Lower lobe of right lung (tissue), 2 donors: ENCODE measurements at regions not wholly inside any gene's neighbourhood (a gene's known extent, or its start where the extent isn't known, plus 50 kb on each side); places are given as distances from the start of the nearest gene placed in this dataset.
A peak's percentile ranks its signal among the peaks of the same experiment; 100 is the strongest.

Source experiments
- ATAC-seq, 2 donors: fragments of 200-7000 bp; cut with Tn5 transposase; one replicate each; pipeline ENCODE4 v1.9.1; 2020 to 2022; ENCODE audit warnings: mild to moderate bottlenecking in 2 of 2, moderate library complexity in 2 of 2
- DNase-seq: peaks from one replicate; pipeline ENCODE4 v3.0.0-alpha.2; 2020
- H3K27ac ChIP-seq: fragments of 200-600 bp; one replicate; pipeline ENCODE4 v1.8.0; 2022
- H3K27me3 ChIP-seq: fragments of 200-600 bp; one replicate; pipeline ENCODE4 v1.8.0; 2022; ENCODE audit warnings: low read depth
- H3K36me3 ChIP-seq: fragments of 200-600 bp; one replicate; pipeline ENCODE4 v1.8.0; 2022; ENCODE audit warnings: mild to moderate bottlenecking
- H3K4me1 ChIP-seq: fragments of 200-600 bp; one replicate; pipeline ENCODE4 v1.8.0; 2022
- H3K4me3 ChIP-seq: fragments of 200-600 bp; one replicate; pipeline ENCODE4 v1.8.0; 2022; ENCODE audit warnings: mild to moderate bottlenecking
- H3K9me3 ChIP-seq: fragments of 200-600 bp; one replicate; pipeline ENCODE4 v1.8.0; 2022
- CTCF ChIP-seq: fragments of 200-600 bp; IDR thresholded peaks from one replicate; pipeline ENCODE4 v1.8.0; 2022; ENCODE audit warnings: antibody characterized with exemption, mild to moderate bottlenecking
- intact Hi-C: fragments of 100-400 bp; cut with DNase I; formaldehyde crosslinking; loops from one replicate; pipeline ENCODE4 v1.11.0; 2022
- donor health status: DM: no; HTN: yes; CAD: no; lungs with severe emphysema.

GRCh38 chr6:133756078-133756695, 132.7 kb upstream of the TCF21 start:
- no peaks in the 10 kb centered on the region for H3K27me3 ChIP-seq
- no peaks in the 10 kb centered on the region for H3K36me3 ChIP-seq
- TF ChIP-seq CTCF, result no peak
- H3K4me3 ChIP-seq, result no peak overlapping the region
- intact Hi-C loops, result no loop called here
- no peaks in the 10 kb centered on the region for H3K4me1 ChIP-seq
- DNase-seq (no peak), ATAC-seq (no peak)
- H3K27ac ChIP-seq, result peak overlapping the region; percentile 48
- H3K9me3 ChIP-seq, result no peaks in the 10 kb centered on the region

GRCh38 chr6:133757335-133757734, 131.6 kb upstream of the TCF21 start:
- ATAC-seq (no peak), DNase-seq (no peak)
- no peak for TF ChIP-seq CTCF
- intact Hi-C loops, result no loop called here
- Histone ChIP-seq H3K9me3 (no peaks in the 10 kb centered on the region), H3K36me3 (no peaks in the 10 kb centered on the region), H3K27ac (no peak overlapping the region), H3K4me1 (no peaks in the 10 kb centered on the region), H3K4me3 (no peak overlapping the region), H3K27me3 (no peaks in the 10 kb centered on the region)

- intact Hi-C loops, result no loop called here
- H3K27me3 ChIP-seq, result no peaks in the 10 kb centered on the region
- no peaks in the 10 kb centered on the region for H3K4me1 ChIP-seq
- no peak overlapping the region for H3K4me3 ChIP-seq
- DNase-seq, result no peak
- no peak for ATAC-seq
- no peak overlapping the region for H3K27ac ChIP-seq
- no peaks in the 10 kb centered on the region for H3K36me3 ChIP-seq
- no peaks in the 10 kb centered on the region for H3K9me3 ChIP-seq
- no peak for TF ChIP-seq CTCF
Observed at GRCh38 chr6:133758815-133759335, 130.0 kb upstream of the TCF21 start.

- TF ChIP-seq CTCF, result no peak
- Histone ChIP-seq H3K27ac (no peak overlapping the region), H3K27me3 (no peaks in the 10 kb centered on the region), H3K4me3 (no peak overlapping the region), H3K4me1 (no peaks in the 10 kb centered on the region), H3K36me3 (no peaks in the 10 kb centered on the region), H3K9me3 (no peaks in the 10 kb centered on the region)
- no peak for ATAC-seq
- no peak for DNase-seq
- intact Hi-C loops, result no loop called here
Observed at GRCh38 chr6:133759524-133759923, 129.4 kb upstream of the TCF21 start.

GRCh38 chr6:133761706-133762105, 127.2 kb upstream of the TCF21 start:
- Histone ChIP-seq H3K9me3 (no peaks in the 10 kb centered on the region), H3K4me3 (no peak overlapping the region), H3K4me1 (no peaks in the 10 kb centered on the region), H3K27me3 (no peaks in the 10 kb centered on the region), H3K36me3 (no peaks in the 10 kb centered on the region), H3K27ac (no peak overlapping the region)
- ATAC-seq (no peak), DNase-seq (no peak)
- TF ChIP-seq CTCF, result no peak
- intact Hi-C loops, result no loop called here
